H1 (cell line): ENCODE measurements at regions not wholly inside any gene's neighbourhood (a gene's known extent, or its start where the extent isn't known, plus 50 kb on each side); places are given as distances from the start of the nearest gene placed in this dataset.

Experiments
- CTCF ChIA-PET: fragments of 300-600 bp; sonication (Branson Sonifier 250); formaldehyde crosslinking; loops from one replicate; lab custom pipeline; 2021; ENCODE audit not compliant: partially characterized antibody; lab: Charles Lee
- POLR2A ChIA-PET: fragments of 300-600 bp; sonication (Branson Sonifier 250); formaldehyde crosslinking; loops from one replicate; lab custom pipeline; 2021; ENCODE audit warnings: inconsistent platforms; ENCODE audit not compliant: partially characterized antibody; lab: Charles Lee
- DNase-seq, 2 experiments: peaks; one replicate each; pipeline versions ENCODE4 v3.0.0 to v3.0.0-alpha.2; 2010 to 2022; ENCODE audit warnings: low spot score in 2 of 2, low read depth in 1 of 2, mixed read lengths in 1 of 2
- FAIRE-seq: peaks from 2 replicates; lab custom pipeline; 2011; peaks lifted over from hg19 to GRCh38; lab: Jason Lieb, UNC
- H2AFZ ChIP-seq: 2 replicates; pipeline ENCODE4 v1.8.1; 2012; ENCODE audit warnings: low read length, inconsistent platforms
- H2AK5ac ChIP-seq: 2 replicates; pipeline ENCODE4 v1.6.1; 2013; ENCODE audit warnings: low read depth, low read length
- H2BK120ac ChIP-seq: replicated peaks from 2 replicates; pipeline ENCODE3; 2013; ENCODE audit warnings: low read depth, low read length, inconsistent platforms
- H2BK12ac ChIP-seq: 2 replicates; pipeline ENCODE4 v1.6.1; 2013; ENCODE audit warnings: low read depth, low read length
- H2BK15ac ChIP-seq: 2 replicates; pipeline ENCODE4 v1.6.1; 2013; ENCODE audit warnings: low read length
- H2BK20ac ChIP-seq: 2 replicates; pipeline ENCODE4 v1.6.1; 2013; ENCODE audit warnings: low read length
- H2BK5ac ChIP-seq: 2 replicates; pipeline ENCODE4 v1.6.1; 2013; ENCODE audit warnings: low read depth, low read length
- H3K14ac ChIP-seq: 2 replicates; pipeline ENCODE4 v1.6.1; 2013; ENCODE audit warnings: inconsistent platforms; ENCODE audit not compliant: insufficient read length
- H3K18ac ChIP-seq: 2 replicates; pipeline ENCODE4 v1.6.1; 2013; ENCODE audit warnings: low read length; ENCODE audit errors: extremely low read depth
- H3K23ac ChIP-seq: 2 replicates; pipeline ENCODE4 v1.6.1; 2013; ENCODE audit warnings: inconsistent platforms; ENCODE audit not compliant: insufficient read length
- H3K23me2 ChIP-seq: 2 replicates; pipeline ENCODE4 v1.6.1; 2013; ENCODE audit warnings: low read depth, low read length
- H3K27ac ChIP-seq: 2 replicates; pipeline ENCODE4 v1.6.1; 2011; ENCODE audit warnings: low read depth, low read length, inconsistent platforms
- H3K27me3 ChIP-seq, 4 experiments: replicated peaks in 1 of 4; 1 replicate in 1 of 4; 2 replicates in 3 of 4; pipeline versions ENCODE4 v1.6.1 to v1.8.1; 2011 to 2013; ENCODE audit warnings: low read length in 3 of 4, mild to moderate bottlenecking in 3 of 4, inconsistent platforms in 2 of 4, mixed read lengths in 2 of 4, moderate library complexity in 1 of 4; ENCODE audit not compliant: control insufficient read depth in 3 of 4, insufficient read depth in 3 of 4; ENCODE audit errors: extremely low read depth in 1 of 4
- H3K36me3 ChIP-seq, 4 experiments: 2 replicates each; pipeline versions ENCODE4 v1.6.1 to v1.8.1; 2011 to 2013; ENCODE audit warnings: mild to moderate bottlenecking in 4 of 4, low read length in 3 of 4, moderate library complexity in 2 of 4, control low read depth in 1 of 4, inconsistent platforms in 1 of 4; ENCODE audit not compliant: insufficient read depth in 4 of 4, control insufficient read depth in 2 of 4
- H3K4ac ChIP-seq: replicated peaks from 2 replicates; pipeline ENCODE3; 2013; ENCODE audit warnings: low read length, low read depth, mixed read lengths, inconsistent platforms; ENCODE audit not compliant: insufficient read length
- H3K4me1 ChIP-seq, 4 experiments: replicated peaks in 1 of 4; 1 replicate in 1 of 4; 2 replicates in 3 of 4; pipeline versions ENCODE4 v1.6.1 to v1.8.1; 2011 to 2013; ENCODE audit warnings: low read length in 3 of 4, inconsistent platforms in 2 of 4, mixed read lengths in 1 of 4; ENCODE audit not compliant: insufficient read depth in 4 of 4, control insufficient read depth in 3 of 4
- H3K4me2 ChIP-seq, 2 experiments: 2 replicates each; pipeline versions ENCODE4 v1.6.1 to v1.8.1; 2011 to 2013; ENCODE audit warnings: low read depth in 2 of 2, low read length in 2 of 2, control low read depth in 1 of 2, inconsistent platforms in 1 of 2, mild to moderate bottlenecking in 1 of 2; ENCODE audit not compliant: insufficient read depth in 1 of 2
- H3K4me3 ChIP-seq, 4 experiments: fragments of 200-600, 300-600 bp in 1 of 4; sonication (generic), shearing (Covaris generic), sonication (Bioruptor Twin) in 1 of 4; 2 replicates each; pipeline versions ENCODE4 v1.5.1 to v1.8.1; 2011 to 2016; ENCODE audit warnings: low read length in 4 of 4, low read depth in 3 of 4, control low read depth in 2 of 4, inconsistent platforms in 2 of 4, mild to moderate bottlenecking in 2 of 4, mixed read lengths in 1 of 4, moderate library complexity in 1 of 4; ENCODE audit not compliant: insufficient read depth in 2 of 4; ENCODE audit errors: extremely low read depth in 1 of 4
- H3K56ac ChIP-seq: replicated peaks from 2 replicates; pipeline ENCODE3; 2013; ENCODE audit warnings: low read depth, mild to moderate bottlenecking, mixed read lengths, low read length, inconsistent platforms; ENCODE audit not compliant: insufficient read length
- H3K79me1 ChIP-seq: 2 replicates; pipeline ENCODE4 v1.6.1; 2013; ENCODE audit warnings: low read depth, low read length, control low read depth
- H3K79me2 ChIP-seq, 2 experiments: 2 replicates each; pipeline versions ENCODE4 v1.6.1 to v1.8.1; 2012 to 2013; ENCODE audit warnings: low read length in 2 of 2, mild to moderate bottlenecking in 2 of 2, inconsistent platforms in 1 of 2; ENCODE audit not compliant: insufficient read depth in 2 of 2, control insufficient read depth in 1 of 2
- H3K9ac ChIP-seq, 4 experiments: replicated peaks in 1 of 4; 1 replicate in 1 of 4; 2 replicates in 3 of 4; pipeline versions ENCODE4 v1.6.1 to v1.8.1; 2011 to 2013; ENCODE audit warnings: low read depth in 3 of 4, low read length in 3 of 4, control low read depth in 2 of 4, mild to moderate bottlenecking in 2 of 4, moderate library complexity in 2 of 4, inconsistent platforms in 1 of 4; ENCODE audit errors: extremely low read depth in 1 of 4
- H3K9me3 ChIP-seq, 2 experiments: 2 replicates each; pipeline versions ENCODE4 v1.6.1 to v1.8.1; 2012 to 2013; ENCODE audit warnings: mild to moderate bottlenecking in 2 of 2, moderate library complexity in 2 of 2, control low read depth in 1 of 2, inconsistent platforms in 1 of 2, low read depth in 1 of 2, low read length in 1 of 2, mixed read lengths in 1 of 2; ENCODE audit not compliant: insufficient read depth in 2 of 2
- H4K20me1 ChIP-seq, 2 experiments: replicated peaks in 1 of 2; 2 replicates each; pipeline versions ENCODE3 to v1.8.1; 2011 to 2013; ENCODE audit warnings: inconsistent platforms in 2 of 2, low read length in 2 of 2, mild to moderate bottlenecking in 1 of 2; ENCODE audit not compliant: insufficient read depth in 2 of 2, control insufficient read depth in 1 of 2
- H4K5ac ChIP-seq: 2 replicates; pipeline ENCODE4 v1.6.1; 2013; ENCODE audit warnings: low read length, low read depth, mixed read lengths, inconsistent platforms; ENCODE audit not compliant: insufficient read length
- H4K8ac ChIP-seq: 2 replicates; pipeline ENCODE4 v1.8.0; 2013; ENCODE audit warnings: mild to moderate bottlenecking, moderate library complexity, low read length, inconsistent platforms; ENCODE audit not compliant: insufficient read depth; ENCODE audit errors: extremely low read depth
- H4K91ac ChIP-seq: replicated peaks from 2 replicates; pipeline ENCODE3; 2013; ENCODE audit warnings: low read length, mixed read lengths, inconsistent platforms; ENCODE audit not compliant: insufficient read length
- BRCA1 ChIP-seq: IDR thresholded peaks from 2 replicates; pipeline ENCODE4 v1.6.1; 2012; ENCODE audit warnings: low read depth, low read length, improper control_type of control experiment
- CHD1 ChIP-seq: IDR thresholded peaks from 2 replicates; pipeline ENCODE4 v1.6.1; 2012; ENCODE audit warnings: low read depth, low read length, improper control_type of control experiment
- EGR1 ChIP-seq: IDR thresholded peaks from 2 replicates; pipeline ENCODE4 v1.6.1; 2011; ENCODE audit warnings: low read depth, low read length, borderline replicate concordance
- GABPA ChIP-seq: IDR thresholded peaks from 2 replicates; pipeline ENCODE4 v1.6.1; 2011; ENCODE audit warnings: mild to moderate bottlenecking, low read length, moderate library complexity, borderline replicate concordance; ENCODE audit not compliant: insufficient read depth
- KDM4A ChIP-seq: IDR thresholded peaks from one replicate; pipeline ENCODE4 v1.7.1; 2012; ENCODE audit warnings: low read depth, mild to moderate bottlenecking, moderate library complexity, low read length, inconsistent platforms; ENCODE audit not compliant: severe bottlenecking
- KDM5A ChIP-seq: fragments of 200-600 bp; IDR thresholded peaks from 2 replicates; pipeline ENCODE4 v1.7.1; 2012; ENCODE audit warnings: mild to moderate bottlenecking, low read length, inconsistent platforms, mixed read lengths
- POLR2A ChIP-seq, 2 experiments: IDR thresholded peaks; 1 replicate in 1 of 2; 2 replicates in 1 of 2; pipeline ENCODE4 v1.6.1; 2011; ENCODE audit warnings: low read depth in 2 of 2, low read length in 2 of 2, mild to moderate bottlenecking in 2 of 2; ENCODE audit errors: control extremely low read depth in 1 of 2
- POLR2AphosphoS5 ChIP-seq: IDR thresholded peaks from 2 replicates; pipeline ENCODE4 v1.6.1; 2011; ENCODE audit warnings: low read depth, low read length
- POU5F1 ChIP-seq: IDR thresholded peaks from 2 replicates; pipeline ENCODE4 v1.6.1; 2011; ENCODE audit warnings: low read depth, mild to moderate bottlenecking, low read length, moderate library complexity
- RBBP5 ChIP-seq: IDR thresholded peaks from 2 replicates; pipeline ENCODE4 v1.7.1; 2012; ENCODE audit warnings: low read depth, mild to moderate bottlenecking, inconsistent platforms, low read length, moderate library complexity, borderline replicate concordance
- RNF2 ChIP-seq: fragments of 200-900, 300-1000 bp; sonication (generic); IDR thresholded peaks from 2 replicates; pipeline ENCODE4 v1.7.1; 2016; ENCODE audit warnings: borderline replicate concordance, low read depth, mild to moderate bottlenecking, antibody characterized with exemption, low read length; ENCODE audit not compliant: poor library complexity, severe bottlenecking; ENCODE audit errors: missing control alignments
- SAP30 ChIP-seq: fragments of 300-600 bp; sonication (generic); IDR thresholded peaks from 2 replicates; pipeline ENCODE4 v1.7.1; 2012; ENCODE audit warnings: low read length, moderate library complexity, mild to moderate bottlenecking, inconsistent platforms; ENCODE audit not compliant: insufficient read depth, insufficient replicate concordance
- SIN3A ChIP-seq, 2 experiments: IDR thresholded peaks in 1 of 2; conservative IDR thresholded peaks in 1 of 2; 2 replicates each; pipeline ENCODE4 v1.6.1; 2011 to 2012; ENCODE audit warnings: low read length in 2 of 2, improper control_type of control experiment in 1 of 2, low read depth in 1 of 2, mild to moderate bottlenecking in 1 of 2
- SRF ChIP-seq: IDR thresholded peaks from 2 replicates; pipeline ENCODE4 v1.6.1; 2011; ENCODE audit warnings: mild to moderate bottlenecking, low read depth, low read length, moderate library complexity
- TAF7 ChIP-seq: optimal IDR thresholded peaks from 2 replicates; pipeline ENCODE3; 2011; ENCODE audit warnings: low read depth, mild to moderate bottlenecking, inconsistent platforms, low read length, moderate library complexity, borderline replicate concordance
- TEAD4 ChIP-seq: IDR thresholded peaks from 2 replicates; pipeline ENCODE4 v1.6.1; 2012; ENCODE audit warnings: low read depth, low read length, inconsistent platforms, mixed read lengths
- WGBS, 2 experiments: shearing (Covaris generic) in 1 of 2; methylation state at CpG; one replicate each; pipeline versions ENCODE4 v1.1.6 to v1.1.7; 2013 to 2015; ENCODE audit warnings: low lambda C conversion rate in 2 of 2, mixed read lengths in 2 of 2, inconsistent platforms in 1 of 2, low coverage in 1 of 2, missing lambda C conversion rate in 1 of 2; ENCODE audit not compliant: insufficient replicate concordance in 2 of 2, insufficient coverage in 1 of 2, insufficient read length in 1 of 2; ENCODE audit errors: extremely low coverage in 1 of 2, missing lambda C conversion rate in 1 of 2; 5-methylcytosine and 5-hydroxymethylcytosine counted together

DNA sequence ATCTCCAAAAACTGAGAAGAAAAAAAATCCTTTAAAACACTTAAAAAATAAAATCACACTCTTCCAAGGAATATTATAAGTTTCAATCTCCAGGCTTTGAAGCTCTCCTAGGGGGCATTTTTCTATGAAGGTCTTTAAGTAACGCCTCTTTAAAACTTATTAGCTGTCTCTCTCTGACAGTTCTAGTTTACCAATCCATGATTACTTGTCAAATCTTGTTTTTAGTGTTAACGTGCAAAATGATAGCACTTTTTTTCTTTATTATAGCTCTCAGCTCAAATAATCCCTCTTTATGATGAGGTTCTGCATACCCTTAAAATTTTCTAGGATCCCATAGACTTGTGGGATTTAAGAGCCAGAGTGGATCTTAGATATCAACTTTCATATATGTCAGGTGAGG, 369.0 kb downstream of the DOK5 start:
- no peak overlapping the region for H3K4ac ChIP-seq
- 85% methylated on average over 2 of the region's 2 CpGs; no CpG with 5 or more reads in 1 of the 2 experiments for WGBS, 2 experiments

More for the DNA sequence above, 369.0 kb downstream of the DOK5 start:
- no peak overlapping the region for H3K27ac ChIP-seq
- no peak overlapping the region for H2BK20ac ChIP-seq
- H2BK5ac ChIP-seq: no peak overlapping the region
- no peak overlapping the region for H3K4me3 ChIP-seq
- no peak overlapping the region for H2BK120ac ChIP-seq
- no peak overlapping the region for H2AK5ac ChIP-seq
- ChIA-PET POLR2A (no interaction called here), CTCF (no interaction called here)
- no peak overlapping the region for H3K56ac ChIP-seq
- H4K20me1 ChIP-seq: no peaks in the 10 kb centered on the region
- H3K36me3 ChIP-seq: no peaks in the 10 kb centered on the region
- H2BK12ac ChIP-seq: no peak overlapping the region
- DNase-seq: no peak
- no peak overlapping the region for H3K23ac ChIP-seq
- no peak overlapping the region for H3K18ac ChIP-seq
- no peak overlapping the region for H3K14ac ChIP-seq
- H4K8ac ChIP-seq: no peak overlapping the region
- no peaks in the 10 kb centered on the region for H3K4me1 ChIP-seq
- no peaks in the 10 kb centered on the region; the same call in 1 of the 2 replicates for H3K23me2 ChIP-seq
- H3K9me3 ChIP-seq: no peaks in the 10 kb centered on the region
- H3K79me2 ChIP-seq: no peaks in the 10 kb centered on the region
- H4K91ac ChIP-seq: no peak overlapping the region
- no peaks in the 10 kb centered on the region for H3K79me1 ChIP-seq
- FAIRE-seq: no peak
- no peak overlapping the region for H3K4me2 ChIP-seq
- no peak for TF ChIP-seq KDM4A
- TF ChIP-seq RNF2: no peak
- no peak for TF ChIP-seq EGR1
- no peak for TF ChIP-seq KDM5A
- TF ChIP-seq POLR2AphosphoS5: no peak
- no peak for TF ChIP-seq CHD1
- TF ChIP-seq POU5F1: no peak
- no peak for TF ChIP-seq SIN3A (conservative IDR thresholded peaks at IDR 0.05 in 1 of 2, IDR thresholded peaks at IDR 0.05 in 1 of 2; ENCODE audit: low read depth in 1 of 2, low read length in 2 of 2)
- TF ChIP-seq SAP30: no peak
- TF ChIP-seq TEAD4: no peak
- TF ChIP-seq BRCA1: no peak
- no peak for TF ChIP-seq SRF
- TF ChIP-seq POLR2A (IDR thresholded peaks at IDR 0.05; ENCODE audit: control extremely low read depth in 1 of 2, low read depth in 2 of 2, low read length in 2 of 2): no peak
- no peak for TF ChIP-seq RBBP5
- no peak for TF ChIP-seq TAF7
- no peak for TF ChIP-seq GABPA
- TF ChIP-seq, all 59 proteins: peak for 0
- Histone ChIP-seq H2BK15ac (no peak overlapping the region), H4K5ac (no peak overlapping the region), H3K27me3 (no peaks in the 10 kb centered on the region), H3K9ac (no peak overlapping the region), H2AFZ (no peak overlapping the region)
